Stomach (tissue), 8 donors: ENCODE measurements at regions not wholly inside any gene's neighbourhood (a gene's known extent, or its start where the extent isn't known, plus 50 kb on each side); places are given as distances from the start of the nearest gene placed in this dataset.

Source experiments
- DNase-seq, 2 donors: peaks; one replicate each; pipeline versions ENCODE4 v3.0.0 to v3.0.0-alpha.2; 2013 to 2019
- H3K27ac ChIP-seq, 5 donors: fragments of 200-600 bp in 4 of 5; sonication (generic) in 4 of 5; one replicate each; pipeline ENCODE4 v1.5.1; 2013 to 2019; ENCODE audit warnings: mild to moderate bottlenecking in 1 of 5, moderate library complexity in 1 of 5
- H3K27me3 ChIP-seq, 3 donors: fragments of 200-600 bp; sonication (generic); one replicate each; pipeline ENCODE4 v1.5.1; 2017 to 2019; ENCODE audit warnings: mixed run types in 1 of 3
- H3K36me3 ChIP-seq, 4 donors: fragments of 200-600 bp; sonication (generic); 1 replicate in 3 of 4; 2 replicates in 1 of 4; pipeline ENCODE4 v1.5.1; 2016 to 2019
- H3K4me1 ChIP-seq, 4 donors: fragments of 200-600 bp; sonication (generic); one replicate each; pipeline ENCODE4 v1.5.1; 2016 to 2019
- H3K4me3 ChIP-seq, 4 donors: fragments of 200-600 bp; sonication (generic) in 3 of 4; one replicate each; pipeline ENCODE4 v1.5.1; 2016 to 2019; ENCODE audit warnings: mild to moderate bottlenecking in 1 of 4
- H3K9me3 ChIP-seq, 4 donors: fragments of 200-600 bp; sonication (generic); one replicate each; pipeline ENCODE4 v1.5.1; 2016 to 2019
- EP300 ChIP-seq: sonication (generic); formaldehyde crosslinking; IDR thresholded peaks from one replicate; pipeline ENCODE4 v1.6.1; 2017; ENCODE audit warnings: antibody characterized with exemption
- POLR2A ChIP-seq, 4 donors: fragments of 450-650 bp; IDR thresholded peaks; one replicate each; pipeline ENCODE4 v1.6.1; 2016; ENCODE audit warnings: antibody characterized with exemption in 4 of 4, control low read depth in 2 of 4, mild to moderate bottlenecking in 1 of 4, moderate library complexity in 1 of 4
- POLR2AphosphoS5 ChIP-seq, 3 donors: sonication (generic); formaldehyde crosslinking; IDR thresholded peaks; one replicate each; pipeline ENCODE4 v1.6.1; 2016; ENCODE audit warnings: antibody characterized with exemption in 3 of 3
- WGBS, 5 donors: extraction: QIAGEN DNeasy Blood & Tissue Kit in 3 of 5; methylation state at CpG; one replicate each; pipeline versions ENCODE4 v1.1.5 to v1.1.7; 2013 to 2018; 5-methylcytosine and 5-hydroxymethylcytosine counted together
- intact Hi-C: fragments of 100-400 bp; cut with DNase I; formaldehyde crosslinking; loops from one replicate; pipeline ENCODE4 v1.15.1; 2023; ENCODE audit warnings: low total_unique reads
- TF ChIP-seq, protein P1 (sequence below), 7 experiments: fragments of 450-650 bp in 4 of 7; fragments of 200-600 bp in 3 of 7; sonication (generic) in 3 of 7; IDR thresholded peaks; one replicate each; pipeline ENCODE4 v1.5.1; 2016 to 2019; ENCODE audit warnings: antibody characterized with exemption in 7 of 7, control low read depth in 2 of 7, mild to moderate bottlenecking in 1 of 7
- donor health status: healthy with polysubstance abuse.
- donor health status: Bipolar disorder and iron deficiency.
- donor health status: healthy.

DNA sequence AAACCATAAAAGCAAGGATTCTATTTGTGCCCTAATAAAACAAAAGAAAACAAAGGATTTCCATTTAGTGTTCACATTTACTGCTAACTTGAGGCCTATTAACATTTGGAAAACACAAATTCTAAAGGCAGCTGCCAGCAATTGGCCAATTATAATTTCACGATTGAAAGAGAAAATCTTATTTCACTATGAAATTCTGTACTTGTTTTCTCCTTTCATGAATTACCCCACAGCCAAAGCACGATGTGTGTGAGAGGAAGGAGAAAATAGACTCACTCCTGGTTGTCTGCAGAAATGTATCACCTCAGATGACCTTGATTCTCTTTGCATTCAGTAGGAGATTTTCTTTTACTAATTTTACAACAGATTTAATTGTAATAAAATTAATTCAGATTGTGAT lies 242.8 kb upstream of the GBE1 start:
- WGBS, 5 donors = 75 to 90% (median 79%) methylated on average over 2 of the region's 2 CpGs
- Histone ChIP-seq H3K36me3 (no peaks in the 10 kb centered on the region), H3K27me3 (no peaks in the 10 kb centered on the region), H3K9me3 (peaks cover 0 to 10% (median 3%) of the 10 kb centered on the region in 4 donors), H3K4me1 (peaks cover 0 to 10% (median 0%) of the 10 kb centered on the region in 4 donors), H3K4me3 (no peak overlapping the region), H3K27ac (no peak overlapping the region)
- DNase-seq = no peak
- no peak for TF ChIP-seq EP300
- TF ChIP-seq POLR2A (IDR thresholded peaks at IDR 0.05) = no peak
- TF ChIP-seq POLR2AphosphoS5 (IDR thresholded peaks at IDR 0.05) = no peak
- TF ChIP-seq, protein P1, sequence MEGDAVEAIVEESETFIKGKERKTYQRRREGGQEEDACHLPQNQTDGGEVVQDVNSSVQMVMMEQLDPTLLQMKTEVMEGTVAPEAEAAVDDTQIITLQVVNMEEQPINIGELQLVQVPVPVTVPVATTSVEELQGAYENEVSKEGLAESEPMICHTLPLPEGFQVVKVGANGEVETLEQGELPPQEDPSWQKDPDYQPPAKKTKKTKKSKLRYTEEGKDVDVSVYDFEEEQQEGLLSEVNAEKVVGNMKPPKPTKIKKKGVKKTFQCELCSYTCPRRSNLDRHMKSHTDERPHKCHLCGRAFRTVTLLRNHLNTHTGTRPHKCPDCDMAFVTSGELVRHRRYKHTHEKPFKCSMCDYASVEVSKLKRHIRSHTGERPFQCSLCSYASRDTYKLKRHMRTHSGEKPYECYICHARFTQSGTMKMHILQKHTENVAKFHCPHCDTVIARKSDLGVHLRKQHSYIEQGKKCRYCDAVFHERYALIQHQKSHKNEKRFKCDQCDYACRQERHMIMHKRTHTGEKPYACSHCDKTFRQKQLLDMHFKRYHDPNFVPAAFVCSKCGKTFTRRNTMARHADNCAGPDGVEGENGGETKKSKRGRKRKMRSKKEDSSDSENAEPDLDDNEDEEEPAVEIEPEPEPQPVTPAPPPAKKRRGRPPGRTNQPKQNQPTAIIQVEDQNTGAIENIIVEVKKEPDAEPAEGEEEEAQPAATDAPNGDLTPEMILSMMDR (IDR thresholded peaks at IDR 0.05) = no peak
- intact Hi-C loops = no loop called here

GRCh38 chr3:82002986-82003642 lies 241.7 kb upstream of the GBE1 start:
- peaks cover 0 to 15% (median 0%) of the 10 kb centered on the region in 4 donors for H3K4me1 ChIP-seq
- TF ChIP-seq POLR2AphosphoS5 (IDR thresholded peaks at IDR 0.05) (no peak), POLR2A (IDR thresholded peaks at IDR 0.05) (no peak), EP300 (no peak)
- TF ChIP-seq, protein P1 (IDR thresholded peaks at IDR 0.05) = no peak
- H3K9me3 ChIP-seq = peaks cover 0 to 10% (median 3%) of the 10 kb centered on the region in 4 donors
- no peaks in the 10 kb centered on the region for H3K36me3 ChIP-seq
- H3K27ac ChIP-seq = no peak overlapping the region
- no peaks in the 10 kb centered on the region for H3K27me3 ChIP-seq
- no peak overlapping the region for H3K4me3 ChIP-seq
- intact Hi-C loops = no loop called here
- 64 to 82% (median 76%) methylated on average over 2 of the region's 2 CpGs for WGBS, 5 donors
- DNase-seq = no peak

DNA sequence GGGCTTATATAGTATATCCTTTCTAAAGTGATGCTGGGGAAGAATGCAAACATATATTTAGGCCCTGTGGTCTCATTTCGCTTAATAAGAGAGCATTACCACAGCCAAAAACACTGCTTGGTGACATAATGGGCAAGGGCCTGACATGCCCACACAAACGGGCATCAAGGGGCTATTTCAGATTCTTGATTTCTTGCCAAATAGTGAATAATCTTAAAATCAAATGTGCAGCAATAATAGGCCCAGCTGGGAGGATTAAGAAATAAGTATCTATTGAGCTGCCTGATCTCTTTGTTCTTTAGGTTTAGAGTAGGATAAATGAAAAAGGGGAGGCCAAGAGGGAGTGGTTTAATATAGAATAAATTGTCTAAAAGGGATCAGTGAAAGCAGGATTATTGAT lies 241.0 kb upstream of the GBE1 start:
- Histone ChIP-seq H3K36me3 (no peaks in the 10 kb centered on the region), H3K4me3 (no peak overlapping the region), H3K4me1 (peaks cover 0 to 17% (median 0%) of the 10 kb centered on the region in 4 donors), H3K27ac (no peak overlapping the region), H3K27me3 (no peaks in the 10 kb centered on the region), H3K9me3 (peaks cover 0 to 4% (median 2%) of the 10 kb centered on the region in 4 donors)
- TF ChIP-seq, protein P1 (IDR thresholded peaks at IDR 0.05) = no peak
- TF ChIP-seq POLR2AphosphoS5 (IDR thresholded peaks at IDR 0.05) (no peak), POLR2A (IDR thresholded peaks at IDR 0.05) (no peak), EP300 (no peak)
- intact Hi-C loops = no loop called here
- no peak for DNase-seq
- 54 to 76% (median 71%) methylated on average over 2 of the region's 2 CpGs for WGBS, 5 donors

GRCh38 chr3:82001276-82001923 lies 240.0 kb upstream of the GBE1 start:
- no peak overlapping the region for H3K27ac ChIP-seq
- H3K4me1 ChIP-seq = peaks cover 0 to 17% (median 0%) of the 10 kb centered on the region in 4 donors
- no peaks in the 10 kb centered on the region for H3K27me3 ChIP-seq
- no peaks in the 10 kb centered on the region for H3K9me3 ChIP-seq
- 45 to 66% (median 51%) methylated on average over 2 of the region's 2 CpGs for WGBS, 5 donors
- no peak for DNase-seq
- H3K36me3 ChIP-seq = no peaks in the 10 kb centered on the region
- intact Hi-C loops = no loop called here
- TF ChIP-seq EP300 (no peak), POLR2AphosphoS5 (IDR thresholded peaks at IDR 0.05) (no peak), POLR2A (IDR thresholded peaks at IDR 0.05) (no peak)
- TF ChIP-seq, protein P1 (IDR thresholded peaks at IDR 0.05) = no peak
- H3K4me3 ChIP-seq = no peak overlapping the region
